GM23338 (cell line): ENCODE measurements at regions not wholly inside any gene's neighbourhood (a gene's known extent, or its start where the extent isn't known, plus 50 kb on each side); places are given as distances from the start of the nearest gene placed in this dataset.

Source experiments
- ATAC-seq: fragments of 200-7000 bp; cut with Tn5 transposase; 3 replicates; pipeline ENCODE4 v1.9.1; 2020
- DNase-seq: peaks from one replicate; pipeline ENCODE4 v3.0.0-alpha.2; 2015; ENCODE audit warnings: low spot score
- H2AFZ ChIP-seq: fragments of 200-600 bp; sonication (generic); 2 replicates; pipeline ENCODE4 v1.8.0; 2016; ENCODE audit warnings: antibody characterized with exemption, mild to moderate bottlenecking, moderate library complexity
- H3F3A ChIP-seq: fragments of 200-600 bp; sonication (generic); replicated peaks from 2 replicates; pipeline ENCODE4 v1.8.0; 2017; ENCODE audit warnings: antibody characterized with exemption, mixed run types, low read depth
- H3K27ac ChIP-seq: fragments of 200-600 bp; sonication (generic); 2 replicates; pipeline ENCODE4 v1.6.1; 2016; ENCODE audit warnings: low read depth
- H3K27me3 ChIP-seq: fragments of 200-600 bp; sonication (generic); 2 replicates; pipeline ENCODE4 v1.8.0; 2016; ENCODE audit warnings: mild to moderate bottlenecking, mixed run types, moderate library complexity; ENCODE audit not compliant: insufficient read depth
- H3K36me3 ChIP-seq: fragments of 200-600 bp; sonication (generic); 2 replicates; pipeline ENCODE4 v1.8.0; 2016; ENCODE audit warnings: mild to moderate bottlenecking; ENCODE audit not compliant: insufficient read depth
- H3K4me1 ChIP-seq: fragments of 200-600 bp; sonication (generic); 2 replicates; pipeline ENCODE4 v1.8.0; 2016; ENCODE audit warnings: mild to moderate bottlenecking, moderate library complexity; ENCODE audit not compliant: insufficient read depth
- H3K4me2 ChIP-seq: fragments of 200-600 bp; sonication (generic); 2 replicates; pipeline ENCODE4 v1.7.1; 2017; ENCODE audit warnings: mixed run types
- H3K4me3 ChIP-seq: fragments of 200-600 bp; sonication (generic); 2 replicates; pipeline ENCODE4 v1.6.1; 2016; ENCODE audit warnings: mixed run types
- H3K79me2 ChIP-seq: fragments of 200-600 bp; sonication (generic); replicated peaks from 2 replicates; pipeline ENCODE4 v1.8.0; 2017; ENCODE audit warnings: mild to moderate bottlenecking; ENCODE audit not compliant: insufficient read depth
- H3K9me2 ChIP-seq: fragments of 200-600 bp; sonication (generic); 2 replicates; pipeline ENCODE4 v1.8.0; 2017; ENCODE audit not compliant: insufficient read depth
- H4K20me1 ChIP-seq: fragments of 200-600 bp; sonication (generic); replicated peaks from 2 replicates; pipeline ENCODE4 v1.8.0; 2017; ENCODE audit warnings: mild to moderate bottlenecking; ENCODE audit not compliant: insufficient read depth
- H3K27ac Mint-ChIP-seq: 2 replicates; pipeline ENCODE4 v1.8.0; 2020; ENCODE audit warnings: inconsistent platforms, mild to moderate bottlenecking, moderate library complexity, mixed read lengths
- H3K27me3 Mint-ChIP-seq: 3 replicates; pipeline ENCODE4 v1.8.0; 2022; ENCODE audit warnings: low read depth, mild to moderate bottlenecking, moderate library complexity, mixed read lengths, inconsistent platforms; ENCODE audit not compliant: insufficient read depth, poor library complexity
- H3K36me3 Mint-ChIP-seq: 3 replicates; pipeline ENCODE4 v1.8.0; 2021; ENCODE audit warnings: low read depth, mild to moderate bottlenecking, inconsistent platforms, moderate library complexity, mixed read lengths
- H3K4me1 Mint-ChIP-seq: 3 replicates; pipeline ENCODE4 v1.8.0; 2020; ENCODE audit warnings: mild to moderate bottlenecking, inconsistent platforms, mixed read lengths
- H3K4me3 Mint-ChIP-seq: 3 replicates; pipeline ENCODE4 v1.8.0; 2021; ENCODE audit warnings: moderate library complexity, mild to moderate bottlenecking, inconsistent platforms, mixed read lengths
- H3K9me3 Mint-ChIP-seq: 3 replicates; pipeline ENCODE4 v1.8.0; 2020; ENCODE audit warnings: moderate library complexity, mild to moderate bottlenecking, inconsistent platforms, mixed read lengths
- CREB1 ChIP-seq: fragments of 250-450 bp; sonication (Bioruptor Pico); IDR thresholded peaks from 2 replicates; pipeline ENCODE4 v1.5.0; 2020; ENCODE audit warnings: low read depth, mild to moderate bottlenecking, moderate library complexity
- EZH2 ChIP-seq: fragments of 200-600 bp; sonication (generic); IDR thresholded peaks from one replicate; pipeline ENCODE4 v1.8.0; 2017; ENCODE audit warnings: antibody characterized with exemption, mild to moderate bottlenecking, low read depth; ENCODE audit not compliant: unreplicated experiment
- EZH2phosphoT487 ChIP-seq: fragments of 200-600 bp; sonication (generic); IDR thresholded peaks from one replicate; pipeline ENCODE4 v1.8.1; 2018; ENCODE audit warnings: antibody characterized with exemption; ENCODE audit not compliant: unreplicated experiment
- JUNB ChIP-seq: IDR thresholded peaks from one replicate; pipeline ENCODE4 v1.6.1; 2016; ENCODE audit warnings: antibody characterized with exemption; ENCODE audit not compliant: unreplicated experiment
- NANOG ChIP-seq: IDR thresholded peaks from 2 replicates; pipeline ENCODE4 v1.6.1; 2016; ENCODE audit warnings: antibody characterized with exemption, borderline replicate concordance
- POLR2AphosphoS5 ChIP-seq: IDR thresholded peaks from 2 replicates; pipeline ENCODE4 v1.6.1; 2016; ENCODE audit warnings: antibody characterized with exemption, low read depth
- STAT1 ChIP-seq: IDR thresholded peaks from one replicate; pipeline ENCODE4 v1.6.1; 2016; ENCODE audit warnings: antibody characterized with exemption; ENCODE audit not compliant: unreplicated experiment
- ZNF114 ChIP-seq: fragments of 250-450 bp; sonication (Bioruptor Pico); IDR thresholded peaks from 2 replicates; pipeline ENCODE4 v1.5.0; 2020; ENCODE audit warnings: mild to moderate bottlenecking, moderate library complexity
- ZNF331 ChIP-seq: fragments of 250-450 bp; sonication (Bioruptor Pico); IDR thresholded peaks from 2 replicates; pipeline ENCODE4 v1.5.0; 2020; ENCODE audit warnings: low read depth, mild to moderate bottlenecking, moderate library complexity
- ZNF462 ChIP-seq: fragments of 250-450 bp; sonication (Bioruptor Pico); IDR thresholded peaks from 2 replicates; pipeline ENCODE4 v1.5.0; 2020; ENCODE audit warnings: mild to moderate bottlenecking, moderate library complexity
- TF ChIP-seq, protein P1 (sequence below): IDR thresholded peaks from 2 replicates; pipeline ENCODE4 v1.6.1; 2016; ENCODE audit warnings: antibody characterized with exemption
- TF ChIP-seq, protein P2 (sequence below), 2 experiments: fragments of 200-600 bp in 1 of 2; sonication (generic) in 1 of 2; conservative IDR thresholded peaks; 2 replicates each; pipeline versions ENCODE4 v1.5.1 to v1.6.1; 2016 to 2017; ENCODE audit warnings: antibody characterized with exemption in 2 of 2, low read depth in 2 of 2, mild to moderate bottlenecking in 2 of 2, moderate library complexity in 1 of 2
- TF ChIP-seq, protein P3 (sequence below): IDR thresholded peaks from one replicate; pipeline ENCODE4 v1.6.1; 2018; ENCODE audit warnings: antibody characterized with exemption; ENCODE audit not compliant: unreplicated experiment

DNA sequence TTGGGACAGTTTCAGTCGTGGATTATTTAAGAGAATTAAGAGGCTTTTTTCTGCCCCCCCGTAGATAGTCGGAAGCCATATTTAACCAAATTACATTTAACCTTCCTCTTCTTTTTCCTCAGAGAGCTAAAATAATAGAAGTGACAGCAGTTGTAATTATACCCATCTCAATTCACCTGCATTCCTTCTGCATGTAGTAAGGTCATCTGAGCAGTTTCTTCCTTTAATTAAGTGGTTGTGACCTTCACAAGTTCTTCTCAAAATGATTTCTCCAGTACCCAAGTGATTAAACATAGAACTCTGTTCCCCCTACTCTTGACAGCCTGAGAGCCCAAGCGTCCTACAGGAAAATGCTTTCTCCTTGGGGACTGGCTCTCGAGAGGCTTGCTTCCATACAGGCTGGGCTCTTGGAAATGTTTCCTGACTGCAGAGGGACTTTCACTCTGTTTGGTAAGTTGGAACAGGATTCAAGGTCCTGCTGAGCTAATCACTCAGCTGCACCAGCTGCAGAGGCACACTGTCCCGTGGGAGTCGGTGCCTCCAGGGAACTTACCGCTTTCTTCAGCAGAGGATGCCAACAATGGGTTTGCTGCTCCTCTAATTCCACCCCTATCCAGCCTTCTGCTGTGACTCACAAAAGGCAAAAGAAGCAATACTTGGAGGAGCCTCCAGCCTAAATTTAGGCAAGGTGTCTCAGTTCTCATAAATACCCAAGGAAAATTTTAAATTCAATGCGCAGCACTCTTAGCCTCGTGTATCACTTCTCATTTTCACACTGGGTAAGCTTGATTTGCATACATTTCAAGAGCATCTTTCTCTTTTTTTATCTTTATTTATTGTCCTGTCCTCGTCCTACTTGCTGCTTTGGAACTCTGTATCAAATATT, 414.9 kb downstream of the KIF16B start:
- ATAC-seq (no peak), DNase-seq (no peak)
- H3K4me2 ChIP-seq: no peak overlapping the region
- no peaks in the 10 kb centered on the region for H3K79me2 ChIP-seq
- no peak overlapping the region for H2AFZ ChIP-seq
- H3K9me2 ChIP-seq: peaks cover 10% of the 10 kb centered on the region; the same call in 1 of the 2 replicates
- Mint-ChIP-seq H3K9me3 (peaks cover 6% of the 10 kb centered on the region), H3K27me3 (no peaks in the 10 kb centered on the region), H3K4me3 (no peak overlapping the region), H3K4me1 (no peaks in the 10 kb centered on the region), H3K36me3 (peaks cover 3% of the 10 kb centered on the region; the same call in 1 of the 3 replicates), H3K27ac (no peak overlapping the region)
- H4K20me1 ChIP-seq: no peaks in the 10 kb centered on the region
- H3K4me3 ChIP-seq: no peak overlapping the region
- TF ChIP-seq EZH2: no peak
- TF ChIP-seq, protein P1, sequence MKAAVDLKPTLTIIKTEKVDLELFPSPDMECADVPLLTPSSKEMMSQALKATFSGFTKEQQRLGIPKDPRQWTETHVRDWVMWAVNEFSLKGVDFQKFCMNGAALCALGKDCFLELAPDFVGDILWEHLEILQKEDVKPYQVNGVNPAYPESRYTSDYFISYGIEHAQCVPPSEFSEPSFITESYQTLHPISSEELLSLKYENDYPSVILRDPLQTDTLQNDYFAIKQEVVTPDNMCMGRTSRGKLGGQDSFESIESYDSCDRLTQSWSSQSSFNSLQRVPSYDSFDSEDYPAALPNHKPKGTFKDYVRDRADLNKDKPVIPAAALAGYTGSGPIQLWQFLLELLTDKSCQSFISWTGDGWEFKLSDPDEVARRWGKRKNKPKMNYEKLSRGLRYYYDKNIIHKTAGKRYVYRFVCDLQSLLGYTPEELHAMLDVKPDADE: no peak
- TF ChIP-seq EZH2phosphoT487: no peak
- TF ChIP-seq ZNF114: no peak
- no peak for TF ChIP-seq ZNF462 (CRISPR knock-in tag)
- TF ChIP-seq, protein P2, sequence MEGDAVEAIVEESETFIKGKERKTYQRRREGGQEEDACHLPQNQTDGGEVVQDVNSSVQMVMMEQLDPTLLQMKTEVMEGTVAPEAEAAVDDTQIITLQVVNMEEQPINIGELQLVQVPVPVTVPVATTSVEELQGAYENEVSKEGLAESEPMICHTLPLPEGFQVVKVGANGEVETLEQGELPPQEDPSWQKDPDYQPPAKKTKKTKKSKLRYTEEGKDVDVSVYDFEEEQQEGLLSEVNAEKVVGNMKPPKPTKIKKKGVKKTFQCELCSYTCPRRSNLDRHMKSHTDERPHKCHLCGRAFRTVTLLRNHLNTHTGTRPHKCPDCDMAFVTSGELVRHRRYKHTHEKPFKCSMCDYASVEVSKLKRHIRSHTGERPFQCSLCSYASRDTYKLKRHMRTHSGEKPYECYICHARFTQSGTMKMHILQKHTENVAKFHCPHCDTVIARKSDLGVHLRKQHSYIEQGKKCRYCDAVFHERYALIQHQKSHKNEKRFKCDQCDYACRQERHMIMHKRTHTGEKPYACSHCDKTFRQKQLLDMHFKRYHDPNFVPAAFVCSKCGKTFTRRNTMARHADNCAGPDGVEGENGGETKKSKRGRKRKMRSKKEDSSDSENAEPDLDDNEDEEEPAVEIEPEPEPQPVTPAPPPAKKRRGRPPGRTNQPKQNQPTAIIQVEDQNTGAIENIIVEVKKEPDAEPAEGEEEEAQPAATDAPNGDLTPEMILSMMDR (conservative IDR thresholded peaks at IDR 0.05; ENCODE audit: low read depth in 2 of 2): no peak
- TF ChIP-seq STAT1: no peak
- no peak for TF ChIP-seq POLR2AphosphoS5
- TF ChIP-seq, protein P3, sequence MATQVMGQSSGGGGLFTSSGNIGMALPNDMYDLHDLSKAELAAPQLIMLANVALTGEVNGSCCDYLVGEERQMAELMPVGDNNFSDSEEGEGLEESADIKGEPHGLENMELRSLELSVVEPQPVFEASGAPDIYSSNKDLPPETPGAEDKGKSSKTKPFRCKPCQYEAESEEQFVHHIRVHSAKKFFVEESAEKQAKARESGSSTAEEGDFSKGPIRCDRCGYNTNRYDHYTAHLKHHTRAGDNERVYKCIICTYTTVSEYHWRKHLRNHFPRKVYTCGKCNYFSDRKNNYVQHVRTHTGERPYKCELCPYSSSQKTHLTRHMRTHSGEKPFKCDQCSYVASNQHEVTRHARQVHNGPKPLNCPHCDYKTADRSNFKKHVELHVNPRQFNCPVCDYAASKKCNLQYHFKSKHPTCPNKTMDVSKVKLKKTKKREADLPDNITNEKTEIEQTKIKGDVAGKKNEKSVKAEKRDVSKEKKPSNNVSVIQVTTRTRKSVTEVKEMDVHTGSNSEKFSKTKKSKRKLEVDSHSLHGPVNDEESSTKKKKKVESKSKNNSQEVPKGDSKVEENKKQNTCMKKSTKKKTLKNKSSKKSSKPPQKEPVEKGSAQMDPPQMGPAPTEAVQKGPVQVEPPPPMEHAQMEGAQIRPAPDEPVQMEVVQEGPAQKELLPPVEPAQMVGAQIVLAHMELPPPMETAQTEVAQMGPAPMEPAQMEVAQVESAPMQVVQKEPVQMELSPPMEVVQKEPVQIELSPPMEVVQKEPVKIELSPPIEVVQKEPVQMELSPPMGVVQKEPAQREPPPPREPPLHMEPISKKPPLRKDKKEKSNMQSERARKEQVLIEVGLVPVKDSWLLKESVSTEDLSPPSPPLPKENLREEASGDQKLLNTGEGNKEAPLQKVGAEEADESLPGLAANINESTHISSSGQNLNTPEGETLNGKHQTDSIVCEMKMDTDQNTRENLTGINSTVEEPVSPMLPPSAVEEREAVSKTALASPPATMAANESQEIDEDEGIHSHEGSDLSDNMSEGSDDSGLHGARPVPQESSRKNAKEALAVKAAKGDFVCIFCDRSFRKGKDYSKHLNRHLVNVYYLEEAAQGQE: no peak
- no peak for TF ChIP-seq NANOG
- TF ChIP-seq CREB1 (CRISPR knock-in tag): no peak
- no peak for TF ChIP-seq ZNF331 (CRISPR knock-in tag)
- no peak for TF ChIP-seq JUNB
- no peaks in the 10 kb centered on the region for H3K27me3 ChIP-seq
- no peaks in the 10 kb centered on the region for H3K4me1 ChIP-seq
- H3K36me3 ChIP-seq: no peaks in the 10 kb centered on the region
- H3F3A ChIP-seq: no peaks in the 10 kb centered on the region
- no peak overlapping the region for H3K27ac ChIP-seq
